ENCODE measurements at regions not wholly inside any gene's neighbourhood (a gene's known extent, or its start where the extent isn't known, plus 50 kb on each side); places are given as distances from the start of the nearest gene placed in this dataset.
"Not testable (repeated sequence)": the region's sequence is repeated elsewhere in the genome, so short reads cannot be mapped to it uniquely, and the experiment has no call there.

- TF ChIP-seq POLR2AphosphoS5 (IDR thresholded peaks at IDR 0.05; ENCODE audit: borderline replicate concordance, low read depth, low read length); EZH2 (IDR thresholded peaks at IDR 0.05); FOXP2 (optimal IDR thresholded peaks at IDR 0.05; ENCODE audit: control extremely low read depth, extremely low read length, insufficient read depth): not testable (repeated sequence)
These were observed 1329.8 kb downstream of the RPIA start for GRCh38 chr2:90021234-90021633.

Measured in SK-N-MC (cell line).